PC-3 (cell line): ENCODE measurements at regions not wholly inside any gene's neighbourhood (a gene's known extent, or its start where the extent isn't known, plus 50 kb on each side); places are given as distances from the start of the nearest gene placed in this dataset.

Experiments
- ATAC-seq: fragments of 200-7000 bp; cut with Tn5 transposase; 2 replicates; pipeline ENCODE4 v1.9.1; 2020; ENCODE audit warnings: mild to moderate bottlenecking, moderate library complexity
- BruUV-seq: library from RNA; stranded (reverse); fragments of 400-500 nt; replicated peaks from 2 replicates; lab custom pipeline; 2021; lab: Mats Ljungman, UMichigan
- CTCF ChIA-PET: fragments of 300-600 bp; sonication (Branson Sonifier 250); formaldehyde crosslinking; loops from one replicate; lab custom pipeline; 2022; ENCODE audit warnings: antibody characterized with exemption; lab: Charles Lee
- POLR2A ChIA-PET: fragments of 300-600 bp; sonication (Branson Sonifier 250); formaldehyde crosslinking; loops from one replicate; lab custom pipeline; 2022; ENCODE audit warnings: antibody characterized with exemption; ENCODE audit not compliant: unreplicated experiment; lab: Charles Lee
- DNase-seq: peaks from one replicate; pipeline ENCODE4 v3.0.0-alpha.2; 2015
- H2AFZ ChIP-seq: fragments of 300-600 bp; sonication (generic); 2 replicates; pipeline ENCODE4 v1.6.0; 2016; ENCODE audit warnings: antibody characterized with exemption, low read length
- H3F3A ChIP-seq: fragments of 300-600 bp; sonication (generic); one replicate; pipeline ENCODE4 v1.6.0; 2017; ENCODE audit warnings: antibody characterized with exemption, low read length, control low read depth, mild to moderate bottlenecking; ENCODE audit not compliant: unreplicated experiment
- H3K27ac ChIP-seq: fragments of 300-600 bp; sonication (generic); 2 replicates; pipeline ENCODE4 v1.5.1; 2016; ENCODE audit warnings: mild to moderate bottlenecking, low read length
- H3K27me3 ChIP-seq: fragments of 300-600 bp; sonication (generic); 2 replicates; pipeline ENCODE4 v1.6.1; 2016; ENCODE audit warnings: low read length, mixed read lengths
- H3K36me3 ChIP-seq: fragments of 300-600 bp; sonication (generic); 2 replicates; pipeline ENCODE4 v1.6.1; 2016; ENCODE audit warnings: low read depth, mixed run types, low read length, mixed read lengths
- H3K4me1 ChIP-seq: fragments of 300-600 bp; sonication (generic); 2 replicates; pipeline ENCODE4 v1.5.1; 2016; ENCODE audit warnings: low read length; ENCODE audit not compliant: insufficient read depth
- H3K4me2 ChIP-seq: fragments of 300-600 bp; sonication (generic); 2 replicates; pipeline ENCODE4 v1.6.0; 2016; ENCODE audit warnings: low read length
- H3K4me3 ChIP-seq: fragments of 300-600 bp; sonication (generic); 2 replicates; pipeline ENCODE4 v1.5.1; 2016; ENCODE audit warnings: mild to moderate bottlenecking, low read length, mixed read lengths
- H3K79me2 ChIP-seq: fragments of 300-600 bp; sonication (generic); 2 replicates; pipeline ENCODE4 v1.6.1; 2017; ENCODE audit warnings: low read length, mixed read lengths
- H3K9ac ChIP-seq: fragments of 300-600 bp; sonication (generic); 2 replicates; pipeline ENCODE4 v1.6.0; 2016; ENCODE audit warnings: mild to moderate bottlenecking, low read length
- H3K9me2 ChIP-seq: fragments of 300-600 bp; sonication (generic); replicated peaks from 2 replicates; pipeline ENCODE4 v1.6.1; 2016; ENCODE audit warnings: mixed run types, low read length, mixed read lengths
- H3K9me3 ChIP-seq: fragments of 300-600 bp; sonication (generic); 2 replicates; pipeline ENCODE4 v1.6.1; 2016; ENCODE audit warnings: low read length, mixed read lengths
- H4K20me1 ChIP-seq: fragments of 300-600 bp; sonication (generic); 2 replicates; pipeline ENCODE4 v1.6.1; 2016; ENCODE audit warnings: low read length, mixed read lengths
- EZH2 ChIP-seq: fragments of 300-600 bp; sonication (generic); IDR thresholded peaks from one replicate; pipeline ENCODE4 v1.6.1; 2017; ENCODE audit warnings: antibody characterized with exemption, mild to moderate bottlenecking, low read length; ENCODE audit not compliant: unreplicated experiment
- EZH2phosphoT487 ChIP-seq: fragments of 300-600 bp; sonication (generic); IDR thresholded peaks from 2 replicates; pipeline ENCODE4 v1.6.1; 2018; ENCODE audit warnings: mild to moderate bottlenecking, antibody characterized with exemption, low read length, borderline replicate concordance
- intact Hi-C: fragments of 100-400 bp; cut with micrococcal nuclease; formaldehyde crosslinking; loops from 2 replicates; pipeline ENCODE4 v1.9.0; 2023
- TF ChIP-seq, protein P1 (sequence below): fragments of 300-600 bp; sonication (generic); conservative IDR thresholded peaks from 2 replicates; pipeline ENCODE4 v1.5.1; 2017; ENCODE audit warnings: antibody characterized with exemption, low read depth, mild to moderate bottlenecking, low read length

DNA sequence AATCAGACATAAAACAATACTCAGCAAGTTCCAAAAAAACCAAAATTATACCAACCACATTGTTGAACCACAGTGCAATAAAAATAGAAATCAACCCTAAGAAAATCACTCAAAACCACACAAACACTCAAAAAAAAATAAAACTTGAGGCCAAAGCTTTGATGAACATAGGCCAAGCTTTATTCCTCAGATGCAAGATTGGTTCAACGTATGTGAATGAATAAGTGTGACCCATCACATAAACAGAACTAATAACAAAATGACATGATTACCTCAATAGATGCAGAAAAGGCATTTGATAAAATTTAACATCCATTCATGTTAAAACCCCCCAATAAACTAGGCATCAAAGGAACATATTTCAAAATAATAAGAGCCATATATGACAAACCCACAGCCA, 506.1 kb upstream of the FZD8 start:
- intact Hi-C loops = no loop called here
- Histone ChIP-seq H2AFZ (no peak overlapping the region), H3F3A (peaks cover 6% of the 10 kb centered on the region), H4K20me1 (no peaks in the 10 kb centered on the region), H3K4me2 (no peak overlapping the region), H3K79me2 (no peaks in the 10 kb centered on the region), H3K4me3 (no peak overlapping the region), H3K4me1 (peaks cover 9% of the 10 kb centered on the region), H3K9ac (no peak overlapping the region), H3K27ac (peak overlapping the region; percentile 3; the same call in 1 of the 2 replicates), H3K9me2 (no peaks in the 10 kb centered on the region), H3K9me3 (peaks cover 10% of the 10 kb centered on the region; the same call in 1 of the 2 replicates), H3K27me3 (no peaks in the 10 kb centered on the region), H3K36me3 (peaks cover 6% of the 10 kb centered on the region; the same call in 1 of the 2 replicates)
- ATAC-seq (peak; percentile 83), DNase-seq (peak; percentile 82)
- no TSS peak for BruUV-seq
- POLR2A ChIA-PET = no interaction called here
- CTCF ChIA-PET = no interaction called here
- no peak for TF ChIP-seq EZH2
- TF ChIP-seq, protein P1, sequence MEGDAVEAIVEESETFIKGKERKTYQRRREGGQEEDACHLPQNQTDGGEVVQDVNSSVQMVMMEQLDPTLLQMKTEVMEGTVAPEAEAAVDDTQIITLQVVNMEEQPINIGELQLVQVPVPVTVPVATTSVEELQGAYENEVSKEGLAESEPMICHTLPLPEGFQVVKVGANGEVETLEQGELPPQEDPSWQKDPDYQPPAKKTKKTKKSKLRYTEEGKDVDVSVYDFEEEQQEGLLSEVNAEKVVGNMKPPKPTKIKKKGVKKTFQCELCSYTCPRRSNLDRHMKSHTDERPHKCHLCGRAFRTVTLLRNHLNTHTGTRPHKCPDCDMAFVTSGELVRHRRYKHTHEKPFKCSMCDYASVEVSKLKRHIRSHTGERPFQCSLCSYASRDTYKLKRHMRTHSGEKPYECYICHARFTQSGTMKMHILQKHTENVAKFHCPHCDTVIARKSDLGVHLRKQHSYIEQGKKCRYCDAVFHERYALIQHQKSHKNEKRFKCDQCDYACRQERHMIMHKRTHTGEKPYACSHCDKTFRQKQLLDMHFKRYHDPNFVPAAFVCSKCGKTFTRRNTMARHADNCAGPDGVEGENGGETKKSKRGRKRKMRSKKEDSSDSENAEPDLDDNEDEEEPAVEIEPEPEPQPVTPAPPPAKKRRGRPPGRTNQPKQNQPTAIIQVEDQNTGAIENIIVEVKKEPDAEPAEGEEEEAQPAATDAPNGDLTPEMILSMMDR = no peak
- TF ChIP-seq EZH2phosphoT487 = no peak

DNA sequence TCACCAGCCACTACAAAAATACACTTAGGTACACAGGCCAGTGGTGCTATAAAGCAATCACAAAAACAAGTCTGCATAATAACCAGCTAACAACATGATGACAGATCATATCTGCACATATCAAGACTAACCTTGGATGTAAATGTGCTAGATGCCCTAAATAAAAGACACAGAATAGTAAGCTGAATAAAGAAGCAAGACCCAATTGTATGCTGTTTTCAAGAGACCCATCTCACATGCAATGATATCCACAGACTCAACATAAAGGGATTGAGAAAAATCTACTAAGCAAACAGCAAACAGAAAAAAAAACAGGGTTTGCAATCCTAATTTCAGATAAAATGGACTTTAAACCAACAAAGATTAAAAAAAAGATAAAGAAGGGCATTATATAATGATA, 505.4 kb upstream of the FZD8 start:
- Histone ChIP-seq H3K27ac (no peak overlapping the region), H3K79me2 (no peaks in the 10 kb centered on the region), H4K20me1 (no peaks in the 10 kb centered on the region), H3K4me1 (peaks cover 9% of the 10 kb centered on the region), H3K36me3 (peaks cover 6% of the 10 kb centered on the region; the same call in 1 of the 2 replicates), H3K4me3 (no peak overlapping the region), H3K9me3 (peaks cover 10% of the 10 kb centered on the region; the same call in 1 of the 2 replicates), H3K27me3 (no peaks in the 10 kb centered on the region), H3K9ac (no peak overlapping the region), H3K4me2 (no peak overlapping the region), H3K9me2 (no peaks in the 10 kb centered on the region), H3F3A (peaks cover 6% of the 10 kb centered on the region), H2AFZ (no peak overlapping the region)
- no peak for DNase-seq
- BruUV-seq = no TSS peak
- TF ChIP-seq, protein P1 = no peak
- TF ChIP-seq EZH2phosphoT487 (no peak), EZH2 (no peak)
- no peak for ATAC-seq
- intact Hi-C loops = no loop called here
- ChIA-PET CTCF (no interaction called here), POLR2A (no interaction called here)

DNA sequence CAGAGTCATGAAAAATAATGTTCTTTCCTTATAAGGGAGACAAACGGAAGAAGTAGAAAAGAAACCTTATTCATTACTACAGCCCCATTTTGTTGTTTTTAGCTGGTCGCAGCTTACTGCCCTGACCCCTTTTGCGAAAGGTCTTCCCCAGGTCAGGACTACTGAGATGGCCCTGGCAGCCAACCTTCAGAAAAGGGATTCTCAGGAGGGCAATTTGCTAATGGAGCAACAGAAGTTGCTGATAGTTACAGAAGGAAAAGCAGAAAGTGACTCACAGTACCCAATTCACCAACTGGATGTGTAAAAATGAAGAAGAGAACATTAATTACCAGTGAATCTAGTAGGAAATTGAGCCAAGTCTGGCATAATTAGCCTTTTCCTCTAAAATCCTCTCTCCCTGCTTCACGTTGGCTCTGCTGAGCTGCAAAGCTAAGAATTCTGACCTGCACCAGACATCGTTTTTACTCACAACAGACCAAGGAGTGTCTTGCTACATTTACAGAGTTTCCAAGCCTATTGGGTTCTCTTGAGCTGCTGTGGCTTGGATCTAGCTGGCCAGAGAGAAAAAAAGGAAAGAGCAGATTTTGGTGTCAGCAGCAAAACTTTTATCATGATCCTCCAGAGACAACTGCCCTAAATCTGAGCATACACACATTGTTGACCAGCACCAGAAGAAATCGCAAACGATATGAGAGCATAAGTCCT, 499.9 kb upstream of the FZD8 start:
- Histone ChIP-seq H3K36me3 (no peaks in the 10 kb centered on the region), H3K9me3 (0 out of 2 replicates have a peak, but pooled peaks cover 3% of the 10 kb centered on the region), H3K4me2 (no peak overlapping the region), H3K9ac (no peak overlapping the region), H3K4me1 (no peaks in the 10 kb centered on the region), H3K4me3 (no peak overlapping the region), H3K27me3 (no peaks in the 10 kb centered on the region), H3K9me2 (no peaks in the 10 kb centered on the region), H3F3A (no peaks in the 10 kb centered on the region), H3K79me2 (no peaks in the 10 kb centered on the region), H2AFZ (no peak overlapping the region), H4K20me1 (no peaks in the 10 kb centered on the region), H3K27ac (no peak overlapping the region)
- ChIA-PET POLR2A (no interaction called here), CTCF (no interaction called here)
- no peak for DNase-seq
- no TSS peak for BruUV-seq
- no peak for ATAC-seq
- intact Hi-C loops = no loop called here
- no peak for TF ChIP-seq EZH2phosphoT487
- TF ChIP-seq, protein P1 = no peak
